HEK293 (cell line): ENCODE measurements at regions not wholly inside any gene's neighbourhood (a gene's known extent, or its start where the extent isn't known, plus 50 kb on each side); places are given as distances from the start of the nearest gene placed in this dataset.

Source experiments
- CTCF ChIP-seq: fragments of 450-650 bp; formaldehyde crosslinking; IDR thresholded peaks from 2 replicates; pipeline ENCODE4 v1.5.1; 2016; ENCODE audit warnings: missing biosample characterization, missing genetic modification characterization
- KLF9 ChIP-seq: fragments of 450-650 bp; formaldehyde crosslinking; IDR thresholded peaks from 2 replicates; pipeline ENCODE4 v1.5.1; 2016; ENCODE audit warnings: missing biosample characterization, missing genetic modification characterization, low read depth
- SETDB1 ChIP-seq: IDR thresholded peaks from one replicate; pipeline ENCODE4 v1.6.1; 2017; ENCODE audit warnings: mild to moderate bottlenecking, low read length, moderate library complexity, mixed read lengths; ENCODE audit not compliant: insufficient read length
- TRIM28 ChIP-seq: IDR thresholded peaks from 2 replicates; pipeline ENCODE4 v1.6.1; 2011; ENCODE audit warnings: low read length, control low read depth, borderline replicate concordance
- ZFP37 ChIP-seq: fragments of 450-650 bp; formaldehyde crosslinking; IDR thresholded peaks from 2 replicates; pipeline ENCODE4 v1.5.1; 2016; ENCODE audit warnings: missing biosample characterization, missing genetic modification characterization
- ZNF133 ChIP-seq: fragments of 450-650 bp; formaldehyde crosslinking; IDR thresholded peaks from 2 replicates; pipeline ENCODE4 v1.5.1; 2016; ENCODE audit warnings: missing biosample characterization, missing genetic modification characterization
- ZNF16 ChIP-seq: fragments of 450-650 bp; formaldehyde crosslinking; IDR thresholded peaks from 2 replicates; pipeline ENCODE4 v1.5.1; 2016; ENCODE audit warnings: low read depth, missing biosample characterization, missing genetic modification characterization
- ZNF2 ChIP-seq: fragments of 450-650 bp; formaldehyde crosslinking; IDR thresholded peaks from 2 replicates; pipeline ENCODE4 v1.5.1; 2016; ENCODE audit warnings: missing biosample characterization, missing genetic modification characterization
- ZNF266 ChIP-seq: fragments of 450-650 bp; formaldehyde crosslinking; IDR thresholded peaks from 2 replicates; pipeline ENCODE4 v1.5.1; 2016; ENCODE audit warnings: missing biosample characterization, missing genetic modification characterization, low read depth
- ZNF324 ChIP-seq: fragments of 450-650 bp; formaldehyde crosslinking; IDR thresholded peaks from 2 replicates; pipeline ENCODE4 v1.5.1; 2016; ENCODE audit warnings: missing biosample characterization, missing genetic modification characterization
- ZSCAN30 ChIP-seq: fragments of 450-650 bp; IDR thresholded peaks from 2 replicates; pipeline ENCODE4 v1.5.1; 2018; ENCODE audit warnings: missing biosample characterization, mild to moderate bottlenecking, missing genetic modification characterization, moderate library complexity
- ZXDB ChIP-seq: fragments of 450-650 bp; formaldehyde crosslinking; IDR thresholded peaks from 2 replicates; pipeline ENCODE4 v1.5.1; 2016; ENCODE audit warnings: missing biosample characterization, missing genetic modification characterization
- TF ChIP-seq, protein P1 (sequence below): fragments of 450-650 bp; formaldehyde crosslinking; IDR thresholded peaks from 2 replicates; pipeline ENCODE4 v1.5.1; 2016; ENCODE audit warnings: missing biosample characterization, missing genetic modification characterization

- no peak for TF ChIP-seq ZNF2 (tag by site-specific recombination)
- TF ChIP-seq CTCF (tag by site-specific recombination): no peak
- no peak for TF ChIP-seq SETDB1
- TF ChIP-seq ZNF133: no peak
- TF ChIP-seq, protein P1, sequence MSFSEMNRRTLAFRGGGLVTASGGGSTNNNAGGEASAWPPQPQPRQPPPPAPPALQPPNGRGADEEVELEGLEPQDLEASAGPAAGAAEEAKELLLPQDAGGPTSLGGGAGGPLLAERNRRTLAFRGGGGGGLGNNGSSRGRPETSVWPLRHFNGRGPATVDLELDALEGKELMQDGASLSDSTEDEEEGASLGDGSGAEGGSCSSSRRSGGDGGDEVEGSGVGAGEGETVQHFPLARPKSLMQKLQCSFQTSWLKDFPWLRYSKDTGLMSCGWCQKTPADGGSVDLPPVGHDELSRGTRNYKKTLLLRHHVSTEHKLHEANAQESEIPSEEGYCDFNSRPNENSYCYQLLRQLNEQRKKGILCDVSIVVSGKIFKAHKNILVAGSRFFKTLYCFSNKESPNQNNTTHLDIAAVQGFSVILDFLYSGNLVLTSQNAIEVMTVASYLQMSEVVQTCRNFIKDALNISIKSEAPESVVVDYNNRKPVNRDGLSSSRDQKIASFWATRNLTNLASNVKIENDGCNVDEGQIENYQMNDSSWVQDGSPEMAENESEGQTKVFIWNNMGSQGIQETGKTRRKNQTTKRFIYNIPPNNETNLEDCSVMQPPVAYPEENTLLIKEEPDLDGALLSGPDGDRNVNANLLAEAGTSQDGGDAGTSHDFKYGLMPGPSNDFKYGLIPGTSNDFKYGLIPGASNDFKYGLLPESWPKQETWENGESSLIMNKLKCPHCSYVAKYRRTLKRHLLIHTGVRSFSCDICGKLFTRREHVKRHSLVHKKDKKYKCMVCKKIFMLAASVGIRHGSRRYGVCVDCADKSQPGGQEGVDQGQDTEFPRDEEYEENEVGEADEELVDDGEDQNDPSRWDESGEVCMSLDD: no peak
- TF ChIP-seq ZNF266 (tag by site-specific recombination): no peak
- no peak for TF ChIP-seq TRIM28
- no peak for TF ChIP-seq ZNF16
- TF ChIP-seq ZNF324 (tag by site-specific recombination): no peak
- TF ChIP-seq ZXDB: no peak
- no peak for TF ChIP-seq ZFP37 (tag by site-specific recombination)
- TF ChIP-seq ZSCAN30 (tag by site-specific recombination): no peak
- no peak for TF ChIP-seq KLF9 (tag by site-specific recombination)
Observed at GRCh38 chr20:24256307-24256706, 213.1 kb upstream of the SYNDIG1 start.
